H1 (cell line): ENCODE measurements at regions not wholly inside any gene's neighbourhood (a gene's known extent, or its start where the extent isn't known, plus 50 kb on each side); places are given as distances from the start of the nearest gene placed in this dataset.
"Not testable (repeated sequence)": the region's sequence is repeated elsewhere in the genome, so short reads cannot be mapped to it uniquely, and the experiment has no call there.

Experiments used
- CTCF ChIA-PET: fragments of 300-600 bp; sonication (Branson Sonifier 250); formaldehyde crosslinking; loops from one replicate; lab custom pipeline; 2021; ENCODE audit not compliant: partially characterized antibody; lab: Charles Lee
- POLR2A ChIA-PET: fragments of 300-600 bp; sonication (Branson Sonifier 250); formaldehyde crosslinking; loops from one replicate; lab custom pipeline; 2021; ENCODE audit warnings: inconsistent platforms; ENCODE audit not compliant: partially characterized antibody; lab: Charles Lee
- DNase-seq, 2 experiments: peaks; one replicate each; pipeline versions ENCODE4 v3.0.0 to v3.0.0-alpha.2; 2010 to 2022; ENCODE audit warnings: low spot score in 2 of 2, low read depth in 1 of 2, mixed read lengths in 1 of 2
- FAIRE-seq: peaks from 2 replicates; lab custom pipeline; 2011; peaks lifted over from hg19 to GRCh38; lab: Jason Lieb, UNC
- H2AFZ ChIP-seq: 2 replicates; pipeline ENCODE4 v1.8.1; 2012; ENCODE audit warnings: low read length, inconsistent platforms
- H2AK5ac ChIP-seq: 2 replicates; pipeline ENCODE4 v1.6.1; 2013; ENCODE audit warnings: low read depth, low read length
- H2BK120ac ChIP-seq: replicated peaks from 2 replicates; pipeline ENCODE3; 2013; ENCODE audit warnings: low read depth, low read length, inconsistent platforms
- H2BK12ac ChIP-seq: 2 replicates; pipeline ENCODE4 v1.6.1; 2013; ENCODE audit warnings: low read depth, low read length
- H2BK15ac ChIP-seq: 2 replicates; pipeline ENCODE4 v1.6.1; 2013; ENCODE audit warnings: low read length
- H2BK20ac ChIP-seq: 2 replicates; pipeline ENCODE4 v1.6.1; 2013; ENCODE audit warnings: low read length
- H2BK5ac ChIP-seq: 2 replicates; pipeline ENCODE4 v1.6.1; 2013; ENCODE audit warnings: low read depth, low read length
- H3K14ac ChIP-seq: 2 replicates; pipeline ENCODE4 v1.6.1; 2013; ENCODE audit warnings: inconsistent platforms; ENCODE audit not compliant: insufficient read length
- H3K18ac ChIP-seq: 2 replicates; pipeline ENCODE4 v1.6.1; 2013; ENCODE audit warnings: low read length; ENCODE audit errors: extremely low read depth
- H3K23ac ChIP-seq: 2 replicates; pipeline ENCODE4 v1.6.1; 2013; ENCODE audit warnings: inconsistent platforms; ENCODE audit not compliant: insufficient read length
- H3K23me2 ChIP-seq: 2 replicates; pipeline ENCODE4 v1.6.1; 2013; ENCODE audit warnings: low read depth, low read length
- H3K27ac ChIP-seq: 2 replicates; pipeline ENCODE4 v1.6.1; 2011; ENCODE audit warnings: low read depth, low read length, inconsistent platforms
- H3K27me3 ChIP-seq, 4 experiments: replicated peaks in 1 of 4; 1 replicate in 1 of 4; 2 replicates in 3 of 4; pipeline versions ENCODE4 v1.6.1 to v1.8.1; 2011 to 2013; ENCODE audit warnings: low read length in 3 of 4, mild to moderate bottlenecking in 3 of 4, inconsistent platforms in 2 of 4, mixed read lengths in 2 of 4, moderate library complexity in 1 of 4; ENCODE audit not compliant: control insufficient read depth in 3 of 4, insufficient read depth in 3 of 4; ENCODE audit errors: extremely low read depth in 1 of 4
- H3K36me3 ChIP-seq, 4 experiments: 2 replicates each; pipeline versions ENCODE4 v1.6.1 to v1.8.1; 2011 to 2013; ENCODE audit warnings: mild to moderate bottlenecking in 4 of 4, low read length in 3 of 4, moderate library complexity in 2 of 4, control low read depth in 1 of 4, inconsistent platforms in 1 of 4; ENCODE audit not compliant: insufficient read depth in 4 of 4, control insufficient read depth in 2 of 4
- H3K4ac ChIP-seq: replicated peaks from 2 replicates; pipeline ENCODE3; 2013; ENCODE audit warnings: low read length, low read depth, mixed read lengths, inconsistent platforms; ENCODE audit not compliant: insufficient read length
- H3K4me1 ChIP-seq, 4 experiments: replicated peaks in 1 of 4; 1 replicate in 1 of 4; 2 replicates in 3 of 4; pipeline versions ENCODE4 v1.6.1 to v1.8.1; 2011 to 2013; ENCODE audit warnings: low read length in 3 of 4, inconsistent platforms in 2 of 4, mixed read lengths in 1 of 4; ENCODE audit not compliant: insufficient read depth in 4 of 4, control insufficient read depth in 3 of 4
- H3K4me2 ChIP-seq, 2 experiments: 2 replicates each; pipeline versions ENCODE4 v1.6.1 to v1.8.1; 2011 to 2013; ENCODE audit warnings: low read depth in 2 of 2, low read length in 2 of 2, control low read depth in 1 of 2, inconsistent platforms in 1 of 2, mild to moderate bottlenecking in 1 of 2; ENCODE audit not compliant: insufficient read depth in 1 of 2
- H3K4me3 ChIP-seq, 4 experiments: fragments of 200-600, 300-600 bp in 1 of 4; sonication (generic), shearing (Covaris generic), sonication (Bioruptor Twin) in 1 of 4; 2 replicates each; pipeline versions ENCODE4 v1.5.1 to v1.8.1; 2011 to 2016; ENCODE audit warnings: low read length in 4 of 4, low read depth in 3 of 4, control low read depth in 2 of 4, inconsistent platforms in 2 of 4, mild to moderate bottlenecking in 2 of 4, mixed read lengths in 1 of 4, moderate library complexity in 1 of 4; ENCODE audit not compliant: insufficient read depth in 2 of 4; ENCODE audit errors: extremely low read depth in 1 of 4
- H3K56ac ChIP-seq: replicated peaks from 2 replicates; pipeline ENCODE3; 2013; ENCODE audit warnings: low read depth, mild to moderate bottlenecking, mixed read lengths, low read length, inconsistent platforms; ENCODE audit not compliant: insufficient read length
- H3K79me1 ChIP-seq: 2 replicates; pipeline ENCODE4 v1.6.1; 2013; ENCODE audit warnings: low read depth, low read length, control low read depth
- H3K79me2 ChIP-seq, 2 experiments: 2 replicates each; pipeline versions ENCODE4 v1.6.1 to v1.8.1; 2012 to 2013; ENCODE audit warnings: low read length in 2 of 2, mild to moderate bottlenecking in 2 of 2, inconsistent platforms in 1 of 2; ENCODE audit not compliant: insufficient read depth in 2 of 2, control insufficient read depth in 1 of 2
- H3K9ac ChIP-seq, 4 experiments: replicated peaks in 1 of 4; 1 replicate in 1 of 4; 2 replicates in 3 of 4; pipeline versions ENCODE4 v1.6.1 to v1.8.1; 2011 to 2013; ENCODE audit warnings: low read depth in 3 of 4, low read length in 3 of 4, control low read depth in 2 of 4, mild to moderate bottlenecking in 2 of 4, moderate library complexity in 2 of 4, inconsistent platforms in 1 of 4; ENCODE audit errors: extremely low read depth in 1 of 4
- H3K9me3 ChIP-seq, 2 experiments: 2 replicates each; pipeline versions ENCODE4 v1.6.1 to v1.8.1; 2012 to 2013; ENCODE audit warnings: mild to moderate bottlenecking in 2 of 2, moderate library complexity in 2 of 2, control low read depth in 1 of 2, inconsistent platforms in 1 of 2, low read depth in 1 of 2, low read length in 1 of 2, mixed read lengths in 1 of 2; ENCODE audit not compliant: insufficient read depth in 2 of 2
- H4K20me1 ChIP-seq, 2 experiments: replicated peaks in 1 of 2; 2 replicates each; pipeline versions ENCODE3 to v1.8.1; 2011 to 2013; ENCODE audit warnings: inconsistent platforms in 2 of 2, low read length in 2 of 2, mild to moderate bottlenecking in 1 of 2; ENCODE audit not compliant: insufficient read depth in 2 of 2, control insufficient read depth in 1 of 2
- H4K5ac ChIP-seq: 2 replicates; pipeline ENCODE4 v1.6.1; 2013; ENCODE audit warnings: low read length, low read depth, mixed read lengths, inconsistent platforms; ENCODE audit not compliant: insufficient read length
- H4K8ac ChIP-seq: 2 replicates; pipeline ENCODE4 v1.8.0; 2013; ENCODE audit warnings: mild to moderate bottlenecking, moderate library complexity, low read length, inconsistent platforms; ENCODE audit not compliant: insufficient read depth; ENCODE audit errors: extremely low read depth
- H4K91ac ChIP-seq: replicated peaks from 2 replicates; pipeline ENCODE3; 2013; ENCODE audit warnings: low read length, mixed read lengths, inconsistent platforms; ENCODE audit not compliant: insufficient read length
- WGBS, 2 experiments: shearing (Covaris generic) in 1 of 2; methylation state at CpG; one replicate each; pipeline versions ENCODE4 v1.1.6 to v1.1.7; 2013 to 2015; ENCODE audit warnings: low lambda C conversion rate in 2 of 2, mixed read lengths in 2 of 2, inconsistent platforms in 1 of 2, low coverage in 1 of 2, missing lambda C conversion rate in 1 of 2; ENCODE audit not compliant: insufficient replicate concordance in 2 of 2, insufficient coverage in 1 of 2, insufficient read length in 1 of 2; ENCODE audit errors: extremely low coverage in 1 of 2, missing lambda C conversion rate in 1 of 2; 5-methylcytosine and 5-hydroxymethylcytosine counted together

DNA sequence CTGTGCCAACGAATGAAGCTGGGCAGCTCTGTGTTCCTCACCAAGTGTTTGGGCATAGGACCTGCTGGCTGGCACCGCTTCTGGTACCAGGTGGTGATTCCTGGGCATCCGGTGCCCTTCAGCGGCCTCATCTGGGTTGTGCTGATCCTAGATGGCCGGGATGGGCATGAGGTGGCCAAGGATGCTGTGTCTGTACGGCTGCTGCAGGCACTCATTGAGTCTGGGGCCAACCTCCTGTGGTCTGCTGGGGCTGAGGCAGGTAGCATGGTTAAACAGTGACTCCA is 96.1 kb upstream of the PLEKHM1 start:
- H3K4ac ChIP-seq, H3K23ac ChIP-seq, H4K5ac ChIP-seq, H3K27me3 ChIP-seq, H3K56ac ChIP-seq, H4K20me1 ChIP-seq, H2BK15ac ChIP-seq, H3K27ac ChIP-seq, H3K14ac ChIP-seq, H2BK120ac ChIP-seq, H4K91ac ChIP-seq, H3K79me1 ChIP-seq, DNase-seq, H3K9ac ChIP-seq, H2BK12ac ChIP-seq, H4K8ac ChIP-seq, H3K23me2 ChIP-seq, H3K9me3 ChIP-seq, H2BK5ac ChIP-seq, H3K18ac ChIP-seq, H2AFZ ChIP-seq, FAIRE-seq, H3K4me1 ChIP-seq, H2BK20ac ChIP-seq, H3K36me3 ChIP-seq, H2AK5ac ChIP-seq: not testable (repeated sequence)
- peak overlapping the region in 1 of 2 experiments; percentile 72; a peak in 1 of 4 replicates for H3K4me2 ChIP-seq
- 80% methylated on average over 1 of the region's 6 CpGs; no CpG with 5 or more reads in 1 of the 2 experiments for WGBS, 2 experiments
- peaks cover 10 to 29% of the 10 kb centered on the region in 2 experiments for H3K79me2 ChIP-seq
- H3K4me3 ChIP-seq: peak overlapping the region in 1 of 4 experiments; percentile 67; a peak in 2 of 8 replicates
- POLR2A ChIA-PET: interaction anchor here (1.1 to 1.6 kb wide), 2 partner anchors 674 to 676 kb away, joined by 3 to 9 read pairs; no protein-coding TSS in a partner anchor
- CTCF ChIA-PET: interaction anchor here (1.5 kb wide), 1 partner anchor 674 kb away, joined by 5 read pairs; no protein-coding TSS in a partner anchor
